GM12878 (cell line): ENCODE measurements at regions not wholly inside any gene's neighbourhood (a gene's known extent, or its start where the extent isn't known, plus 50 kb on each side); places are given as distances from the start of the nearest gene placed in this dataset.

Source experiments
- HCFC1 ChIP-seq: fragments of 150-350 bp; IDR thresholded peaks from 2 replicates; pipeline ENCODE4 v1.6.1; 2014; ENCODE audit warnings: low read length
- TF ChIP-seq, protein P1 (sequence below): fragments of 450-650 bp; IDR thresholded peaks from 2 replicates; pipeline ENCODE4 v1.6.1; 2014; ENCODE audit warnings: mild to moderate bottlenecking

DNA sequence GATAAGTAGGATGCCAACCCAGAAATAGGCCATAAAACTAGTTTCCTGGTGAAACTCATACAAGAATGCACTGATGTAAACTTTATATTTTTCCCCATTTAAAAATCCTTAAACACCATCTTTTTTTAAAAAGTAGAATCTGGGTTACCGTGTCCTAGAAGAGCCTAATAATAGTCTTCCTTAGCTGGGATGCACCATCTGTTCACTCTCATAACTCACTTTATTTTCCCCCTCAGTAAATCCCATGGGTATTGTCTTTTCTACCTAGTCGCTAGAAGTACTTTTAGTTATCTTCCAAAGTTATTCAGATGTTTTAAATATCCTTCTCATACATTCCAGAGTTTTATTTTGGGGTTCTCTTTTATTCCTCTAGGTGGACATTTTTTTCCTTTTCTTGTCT is 250.2 kb downstream of the PLA2G4A start:
- TF ChIP-seq, protein P1, sequence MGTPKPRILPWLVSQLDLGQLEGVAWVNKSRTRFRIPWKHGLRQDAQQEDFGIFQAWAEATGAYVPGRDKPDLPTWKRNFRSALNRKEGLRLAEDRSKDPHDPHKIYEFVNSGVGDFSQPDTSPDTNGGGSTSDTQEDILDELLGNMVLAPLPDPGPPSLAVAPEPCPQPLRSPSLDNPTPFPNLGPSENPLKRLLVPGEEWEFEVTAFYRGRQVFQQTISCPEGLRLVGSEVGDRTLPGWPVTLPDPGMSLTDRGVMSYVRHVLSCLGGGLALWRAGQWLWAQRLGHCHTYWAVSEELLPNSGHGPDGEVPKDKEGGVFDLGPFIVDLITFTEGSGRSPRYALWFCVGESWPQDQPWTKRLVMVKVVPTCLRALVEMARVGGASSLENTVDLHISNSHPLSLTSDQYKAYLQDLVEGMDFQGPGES: no peak
- no peak for TF ChIP-seq HCFC1
